SIG-M5 treated with dmso at 0.1 percent for 504 hours (cell line): ENCODE measurements at regions not wholly inside any gene's neighbourhood (a gene's known extent, or its start where the extent isn't known, plus 50 kb on each side); places are given as distances from the start of the nearest gene placed in this dataset.
A peak's percentile ranks its signal among the peaks of the same experiment; 100 is the strongest.

ENCODE experiments used
- DNase-seq: peaks from one replicate; lab custom pipeline; 2025; ENCODE audit not compliant: unreplicated experiment; lab: John Stamatoyannopoulos, UW

DNA sequence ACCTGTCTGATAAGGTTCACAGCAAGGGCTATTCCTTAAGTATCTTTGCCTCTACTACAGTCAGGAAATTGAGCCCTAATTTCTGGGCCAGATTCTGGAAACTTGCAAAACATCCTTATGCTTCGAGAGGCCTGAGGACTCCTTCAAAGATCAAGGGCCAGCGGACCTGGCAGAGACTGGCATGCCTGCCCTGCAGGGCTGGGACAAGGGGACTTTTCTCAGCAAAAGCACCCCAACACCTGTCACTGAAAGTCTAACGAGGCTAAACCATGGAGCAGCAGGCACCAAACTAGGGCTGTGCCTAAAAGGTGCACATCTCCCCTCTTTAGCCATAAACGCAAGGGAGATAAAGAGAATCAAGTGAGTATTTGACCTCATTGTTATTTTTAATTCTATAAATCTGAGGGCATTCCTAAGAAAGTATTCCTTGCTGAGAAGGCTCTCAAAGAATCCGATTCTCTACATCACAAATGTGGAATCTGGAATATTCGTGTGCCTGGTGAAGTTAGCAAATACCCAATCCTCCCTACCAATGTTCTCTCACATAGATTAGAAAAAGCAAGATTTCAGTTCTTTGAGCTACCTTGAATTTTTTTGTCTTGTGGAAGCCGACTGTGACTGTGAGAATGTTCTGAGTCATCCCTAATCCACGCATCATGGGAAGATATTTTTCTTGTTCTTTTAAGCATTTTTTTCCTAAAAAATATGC, 328.2 kb upstream of the NOVA1 start:
- DNase-seq, result no peak

DNA sequence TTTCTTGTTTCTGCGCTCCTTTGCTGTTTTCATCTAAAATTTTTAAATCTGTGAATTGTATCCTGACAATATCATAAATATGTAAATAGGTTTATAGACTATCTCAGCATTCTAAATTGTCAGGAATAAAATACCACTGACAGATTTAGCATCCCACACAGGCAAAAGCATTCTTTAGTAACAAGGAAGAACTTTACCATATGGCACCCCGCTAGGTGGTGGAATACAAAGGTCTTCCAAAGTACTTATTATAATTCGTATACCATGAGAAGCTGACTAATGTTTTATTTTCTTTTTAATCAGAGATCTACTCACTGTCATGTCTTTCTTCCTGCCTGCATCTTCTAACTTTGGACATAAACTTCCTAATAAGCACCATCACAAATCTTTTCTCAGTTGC, 328.8 kb upstream of the NOVA1 start:
- no peak for DNase-seq

DNA sequence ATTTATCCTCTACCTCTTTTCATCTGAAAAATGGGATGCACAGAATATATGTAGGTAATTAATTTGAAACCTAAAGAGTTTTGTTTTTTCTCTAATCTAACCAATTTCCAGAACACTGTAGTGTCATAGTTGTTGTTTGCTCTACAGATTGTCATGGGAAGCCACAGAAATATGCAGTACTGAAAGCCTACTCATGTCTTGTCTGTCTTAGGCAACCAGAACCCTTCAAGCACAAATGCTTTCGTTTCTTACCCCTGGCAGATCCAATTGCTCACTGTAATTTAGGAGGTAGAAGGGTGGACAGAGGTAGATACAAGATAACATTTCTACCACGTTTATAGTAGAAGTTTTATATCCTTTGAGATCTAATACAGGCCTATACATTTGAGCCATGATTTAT, 330.2 kb upstream of the NOVA1 start:
- DNase-seq, result no peak

DNA sequence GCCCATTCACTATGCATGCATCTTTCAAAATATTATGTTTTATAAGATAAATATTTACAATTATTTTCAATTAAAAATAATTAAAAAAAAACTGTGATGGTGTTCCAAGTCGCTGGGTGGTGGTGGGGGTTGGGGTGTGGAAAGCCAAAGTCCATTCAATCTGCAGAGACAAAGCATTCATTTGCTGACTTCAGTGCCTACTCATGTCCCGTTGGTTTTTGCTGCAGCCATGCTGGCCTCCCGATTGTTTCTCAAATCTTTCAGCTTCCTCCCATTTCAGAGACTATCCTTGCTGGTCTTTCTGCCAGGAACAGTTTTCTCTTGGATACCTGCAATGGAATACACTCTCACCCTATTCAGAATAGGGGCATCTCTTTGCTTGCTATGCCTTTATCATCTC, 331.5 kb upstream of the NOVA1 start:
- no peak for DNase-seq

DNA sequence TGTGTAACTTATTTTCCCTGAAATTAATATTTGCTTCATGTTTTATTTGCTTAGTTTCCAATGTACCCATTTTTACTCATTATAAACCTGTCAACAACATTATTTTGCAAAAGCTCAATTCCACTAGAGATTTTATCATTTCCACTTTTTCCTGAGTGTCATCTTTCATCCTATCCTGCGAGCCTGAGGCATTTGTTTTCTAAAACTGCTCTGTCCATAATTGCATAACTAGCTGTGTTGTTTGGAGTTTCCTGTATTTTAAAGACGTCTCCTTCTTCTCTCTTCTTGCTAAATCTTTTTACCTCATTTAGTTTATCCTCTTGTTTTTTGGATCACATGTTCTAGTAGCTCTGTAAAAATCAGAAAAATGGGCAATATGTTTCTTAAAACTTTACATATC, 332.7 kb upstream of the NOVA1 start:
- no peak for DNase-seq

DNA sequence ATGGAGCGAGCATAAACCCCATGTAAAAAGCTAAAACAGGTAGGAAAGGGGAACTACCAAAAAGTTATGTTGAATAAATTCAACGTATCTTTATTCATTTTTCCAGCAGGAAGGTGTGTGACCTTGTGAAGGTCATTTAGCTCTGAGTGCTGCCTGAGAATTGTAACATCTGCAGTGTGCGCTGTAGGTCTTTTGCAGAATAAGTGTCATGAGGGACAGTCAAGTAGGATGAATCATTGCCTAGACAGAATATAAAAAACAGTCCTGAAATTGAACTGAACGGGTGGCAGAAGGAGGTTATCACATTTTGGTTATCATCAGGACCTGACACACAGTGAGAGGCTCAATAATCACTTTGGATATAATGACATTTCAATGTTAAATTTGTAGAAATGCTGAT, 334.8 kb upstream of the NOVA1 start:
- DNase-seq, result no peak

DNA sequence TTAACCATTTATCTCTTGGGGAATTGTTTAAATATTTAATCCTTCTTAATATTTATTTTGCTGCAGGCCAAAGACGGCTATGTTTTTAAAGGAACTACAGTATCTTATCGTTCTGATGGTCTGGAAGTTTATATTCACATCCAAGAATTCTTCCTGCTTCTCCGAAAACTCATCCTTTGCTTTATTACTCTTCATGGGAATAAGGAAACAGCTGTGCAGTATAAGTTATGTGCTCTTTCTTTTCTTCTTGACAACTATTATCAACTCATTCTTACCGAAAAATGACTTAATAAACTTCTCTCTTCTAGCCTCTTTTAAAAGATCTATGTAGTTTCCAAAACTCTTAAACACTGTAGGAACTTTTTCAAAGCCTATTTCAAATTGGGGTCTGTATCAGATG, 335.6 kb upstream of the NOVA1 start:
- no peak for DNase-seq

DNA sequence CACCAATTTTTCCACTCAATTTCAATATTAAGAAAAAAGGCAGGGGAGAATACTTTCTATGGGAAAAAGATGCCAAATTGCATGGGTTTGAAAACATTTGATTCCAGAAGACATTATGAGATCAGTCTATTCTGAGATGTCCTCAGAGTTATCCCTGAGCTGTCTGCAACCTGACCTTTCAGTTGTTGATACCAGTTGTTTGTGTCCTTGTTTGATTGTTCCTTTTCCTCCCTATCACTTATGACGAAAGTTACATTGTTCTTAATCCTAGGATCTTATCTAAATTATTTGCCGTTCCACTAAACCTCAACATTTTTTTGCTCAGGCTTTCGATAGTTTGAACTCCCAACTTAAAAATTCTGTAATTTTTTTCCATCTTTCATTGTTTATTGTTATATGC, 336.3 kb upstream of the NOVA1 start:
- no peak for DNase-seq

DNA sequence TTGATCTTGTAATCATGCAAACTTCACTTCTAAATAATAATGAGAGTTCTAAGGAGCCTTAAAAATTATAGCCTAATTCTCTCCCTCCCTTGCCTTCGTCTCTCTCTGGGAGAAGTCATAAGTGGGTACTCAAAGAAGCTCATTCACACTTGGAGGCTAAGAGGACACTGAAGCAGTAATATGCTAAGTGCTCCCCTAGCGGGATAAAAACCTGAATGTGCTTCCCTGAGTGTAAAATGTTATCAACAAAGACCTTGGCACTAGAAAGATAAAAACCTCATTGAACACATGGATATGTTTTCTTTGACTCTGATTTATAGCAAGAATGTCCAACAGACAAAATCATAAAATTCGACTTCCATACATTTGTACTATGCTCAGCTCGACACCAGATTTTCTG, 337.9 kb upstream of the NOVA1 start:
- no peak for DNase-seq

DNA sequence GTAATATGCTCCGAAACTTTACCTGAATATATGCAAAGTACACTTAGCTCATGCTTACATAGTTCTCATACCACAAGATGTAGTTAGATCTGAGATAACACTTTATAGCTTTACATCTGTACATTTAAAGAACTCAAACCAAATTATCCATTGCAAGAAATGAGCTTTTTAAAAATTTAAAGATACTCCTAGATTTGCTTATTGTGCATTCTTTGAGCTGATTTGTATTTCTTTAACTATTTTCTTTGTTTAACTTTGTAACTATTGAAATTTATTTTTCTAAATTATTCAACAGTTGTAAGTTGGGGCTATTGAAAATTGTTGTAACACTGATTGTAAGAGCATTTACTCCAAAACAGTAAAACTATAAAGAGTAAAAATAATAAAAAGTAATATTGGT, 340.2 kb upstream of the NOVA1 start:
- DNase-seq, result no peak

DNA sequence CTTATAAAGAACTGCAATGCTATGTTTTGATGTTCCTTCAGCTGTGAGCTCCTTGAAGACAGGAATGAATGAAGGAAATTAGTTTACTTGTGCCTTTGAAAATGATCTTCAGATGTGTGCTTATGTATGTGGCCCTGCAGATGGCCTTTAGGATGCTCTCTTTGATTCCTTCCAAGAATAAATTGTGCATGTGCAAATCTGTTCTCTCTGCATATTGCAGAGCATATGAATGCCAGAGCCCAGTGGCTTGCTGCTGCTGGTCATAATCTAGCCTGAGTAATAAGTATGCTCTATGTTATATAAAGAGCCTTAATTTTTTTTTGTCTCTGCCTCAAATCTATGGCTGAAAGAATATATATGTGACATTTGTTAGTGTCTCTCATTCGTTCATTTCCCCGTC, 341.9 kb upstream of the NOVA1 start:
- no peak for DNase-seq

DNA sequence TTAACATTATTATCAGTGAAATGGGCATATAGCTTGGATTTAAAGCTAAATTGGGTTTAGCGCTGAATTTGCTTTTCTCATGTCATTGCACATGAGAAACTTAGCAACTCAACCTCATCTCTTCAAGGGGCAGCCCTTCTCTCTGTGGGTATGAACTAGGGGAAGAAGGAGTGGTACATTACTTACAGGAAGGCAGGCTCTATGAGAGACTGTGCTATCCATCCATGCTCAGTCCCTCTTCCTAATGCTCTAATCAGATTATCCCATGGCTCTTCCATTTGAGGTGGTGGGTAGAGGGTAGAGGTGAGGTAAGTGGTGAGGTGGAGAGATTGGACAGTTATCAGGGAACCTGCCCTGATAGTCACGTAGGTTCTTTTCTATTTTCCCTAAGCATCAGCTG, 343.7 kb upstream of the NOVA1 start:
- DNase-seq, result no peak

DNA sequence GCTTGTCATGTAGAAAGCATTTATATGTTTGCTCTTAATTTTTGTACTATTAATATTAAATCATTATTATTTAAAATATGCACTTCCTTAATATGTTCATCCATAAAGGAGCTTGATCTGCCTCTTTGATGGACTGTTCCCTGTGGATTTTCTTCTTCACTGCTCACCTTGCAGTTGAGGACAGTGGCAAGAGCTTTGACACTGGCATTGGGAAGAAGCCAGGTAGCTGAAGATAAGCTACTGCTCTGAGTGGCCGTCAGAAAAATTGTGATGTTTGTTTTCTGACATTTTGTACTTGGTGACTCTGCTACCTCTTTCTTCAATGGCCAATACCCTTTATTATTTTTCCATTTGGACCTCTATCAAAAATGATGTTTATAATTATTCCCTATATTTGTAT, 349.4 kb upstream of the NOVA1 start:
- no peak for DNase-seq

DNA sequence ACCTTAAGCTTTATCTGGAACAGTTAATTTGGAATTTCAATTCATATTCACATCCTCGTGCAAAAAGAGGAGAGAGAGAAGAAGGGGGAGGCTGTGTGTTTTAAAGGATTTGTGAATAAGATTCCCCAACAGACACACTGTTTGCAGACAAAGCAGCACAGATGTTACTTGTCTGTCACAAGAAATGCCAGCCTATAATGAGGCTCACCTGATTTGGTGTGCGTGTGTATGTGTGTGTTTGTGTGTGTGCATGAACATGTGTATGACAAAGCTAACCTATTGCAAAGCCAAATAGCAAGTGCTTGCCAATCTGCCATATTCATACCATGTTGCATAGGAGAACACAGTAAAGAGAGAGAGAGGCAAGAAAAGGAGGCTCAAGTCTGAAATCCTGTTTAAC, 361.6 kb upstream of the NOVA1 start:
- DNase-seq, result no peak

DNA sequence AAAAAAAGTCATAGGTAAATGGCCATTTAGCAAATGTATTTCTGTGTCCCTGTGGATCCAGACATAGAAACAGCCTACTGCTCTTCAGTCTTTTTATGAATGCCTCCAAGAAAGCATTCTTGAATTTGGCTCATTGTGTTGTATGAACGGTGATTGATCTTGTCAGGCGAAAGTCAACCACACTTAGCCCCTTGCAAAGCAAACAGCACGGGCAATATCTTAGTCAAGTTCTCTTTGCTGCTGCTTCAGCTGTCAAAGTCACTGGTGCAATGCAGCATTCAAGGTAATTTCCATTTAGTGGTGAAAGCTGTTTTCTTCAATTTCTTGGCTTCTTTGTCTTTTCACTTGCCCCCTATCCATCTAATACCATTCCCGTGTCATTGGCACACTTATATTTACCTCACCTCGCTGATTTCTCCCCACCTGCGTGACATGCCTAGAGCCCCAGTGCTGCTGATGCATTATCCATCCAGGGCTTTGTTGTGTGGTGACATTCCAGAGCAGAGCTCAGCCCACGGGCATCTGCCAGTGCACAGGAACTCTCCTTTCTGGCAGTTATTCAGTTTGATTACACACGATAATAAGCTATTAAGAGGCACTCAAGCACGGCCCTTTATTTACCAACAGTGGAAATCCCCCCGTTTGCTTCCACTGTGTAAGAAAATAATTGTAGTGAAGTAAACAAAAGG, 362.3 kb upstream of the NOVA1 start:
- no peak for DNase-seq

DNA sequence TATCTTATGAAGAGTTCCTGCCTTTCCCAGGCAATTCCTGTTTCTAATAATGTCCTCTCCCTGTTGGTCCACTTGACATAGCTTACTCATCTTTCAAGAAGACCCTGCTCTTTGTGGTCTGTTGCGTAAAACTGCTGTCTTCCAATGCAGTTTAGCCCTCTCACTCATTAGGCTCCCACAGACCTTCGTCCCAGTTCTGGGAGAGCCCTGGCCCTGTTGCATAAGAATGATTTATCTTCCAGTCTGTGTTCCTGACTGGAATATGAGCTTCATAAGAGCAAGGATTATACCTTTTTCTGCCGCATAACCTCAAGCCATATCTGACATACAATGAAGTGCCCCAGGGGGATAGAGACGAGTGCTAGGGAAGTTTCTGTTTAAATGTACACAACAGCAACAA, 365.9 kb upstream of the NOVA1 start:
- no peak for DNase-seq

DNA sequence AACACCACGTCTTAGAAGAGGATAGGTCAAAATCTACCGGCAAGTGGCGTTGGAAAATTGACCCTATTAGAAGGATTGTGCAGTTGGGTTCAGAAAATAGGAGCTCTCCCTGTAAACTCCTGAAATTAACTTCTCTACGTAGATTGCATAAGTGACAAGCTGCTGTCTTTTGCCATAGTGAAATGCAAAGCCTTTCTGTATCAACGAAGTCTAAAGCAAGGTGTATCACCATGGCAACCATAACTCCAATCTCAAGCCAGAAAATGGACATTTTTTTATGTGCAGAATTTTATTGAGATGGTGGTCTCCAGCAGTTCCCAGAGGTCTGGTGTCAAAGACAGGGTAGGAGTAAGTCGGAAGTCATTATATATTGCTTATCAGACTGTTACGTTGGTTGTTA, 367.7 kb upstream of the NOVA1 start:
- no peak for DNase-seq

DNA sequence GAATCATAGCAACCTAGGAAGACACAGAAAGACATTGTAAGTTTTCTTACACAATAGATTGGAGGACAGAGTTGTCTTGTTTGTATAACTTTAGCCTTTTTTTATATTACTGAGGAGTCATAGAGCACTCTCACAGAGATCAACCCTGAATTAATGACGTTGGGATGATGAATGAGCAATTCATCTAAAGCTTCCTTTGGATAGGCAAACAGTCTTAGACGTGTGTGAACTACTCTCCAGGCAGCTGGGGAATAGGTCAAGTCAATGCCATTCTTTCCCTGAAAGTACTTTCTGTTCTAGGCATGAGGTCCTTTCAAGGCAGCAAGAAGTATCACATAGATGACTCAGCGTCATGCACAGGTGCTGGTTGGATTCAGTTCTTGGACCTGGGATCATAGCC, 369.1 kb upstream of the NOVA1 start:
- DNase-seq, result no peak

DNA sequence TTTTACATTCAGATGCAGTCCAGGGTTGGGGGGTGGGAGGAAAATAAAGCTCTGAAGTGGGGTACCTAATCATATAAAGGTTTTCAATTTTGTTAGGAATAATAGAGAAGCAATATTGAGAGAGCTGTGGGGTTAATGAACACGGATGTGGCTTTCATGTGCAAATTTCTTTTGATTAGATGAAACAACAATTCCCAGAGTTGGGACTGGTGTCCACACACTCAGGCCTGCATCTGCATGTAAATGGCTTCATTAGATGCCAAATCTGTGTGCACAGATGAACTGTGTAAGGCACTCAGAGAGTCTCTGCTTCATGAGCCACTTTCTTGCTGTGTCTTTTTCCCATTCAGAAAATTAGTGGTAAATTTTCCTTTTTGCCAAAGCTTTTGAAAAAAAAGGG, 377.1 kb upstream of the NOVA1 start:
- DNase-seq, result no peak

DNA sequence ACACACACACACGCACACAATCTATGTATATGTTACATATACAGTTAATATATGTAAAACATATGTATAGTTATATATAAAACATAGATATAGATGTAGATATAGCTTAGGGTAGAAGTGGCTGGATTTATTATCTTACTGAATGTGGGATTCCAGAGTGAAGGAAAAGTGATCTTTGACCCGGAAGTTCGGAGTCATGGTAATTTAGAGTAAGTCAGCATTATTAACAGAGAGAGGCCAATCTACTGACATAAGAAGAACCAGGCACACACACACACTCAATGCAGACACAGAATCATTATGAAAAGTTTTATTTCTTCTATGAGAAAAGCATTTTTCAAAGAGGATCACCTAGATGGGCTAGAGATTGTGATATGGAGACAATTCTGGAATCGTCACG, 384.2 kb upstream of the NOVA1 start:
- no peak for DNase-seq

DNA sequence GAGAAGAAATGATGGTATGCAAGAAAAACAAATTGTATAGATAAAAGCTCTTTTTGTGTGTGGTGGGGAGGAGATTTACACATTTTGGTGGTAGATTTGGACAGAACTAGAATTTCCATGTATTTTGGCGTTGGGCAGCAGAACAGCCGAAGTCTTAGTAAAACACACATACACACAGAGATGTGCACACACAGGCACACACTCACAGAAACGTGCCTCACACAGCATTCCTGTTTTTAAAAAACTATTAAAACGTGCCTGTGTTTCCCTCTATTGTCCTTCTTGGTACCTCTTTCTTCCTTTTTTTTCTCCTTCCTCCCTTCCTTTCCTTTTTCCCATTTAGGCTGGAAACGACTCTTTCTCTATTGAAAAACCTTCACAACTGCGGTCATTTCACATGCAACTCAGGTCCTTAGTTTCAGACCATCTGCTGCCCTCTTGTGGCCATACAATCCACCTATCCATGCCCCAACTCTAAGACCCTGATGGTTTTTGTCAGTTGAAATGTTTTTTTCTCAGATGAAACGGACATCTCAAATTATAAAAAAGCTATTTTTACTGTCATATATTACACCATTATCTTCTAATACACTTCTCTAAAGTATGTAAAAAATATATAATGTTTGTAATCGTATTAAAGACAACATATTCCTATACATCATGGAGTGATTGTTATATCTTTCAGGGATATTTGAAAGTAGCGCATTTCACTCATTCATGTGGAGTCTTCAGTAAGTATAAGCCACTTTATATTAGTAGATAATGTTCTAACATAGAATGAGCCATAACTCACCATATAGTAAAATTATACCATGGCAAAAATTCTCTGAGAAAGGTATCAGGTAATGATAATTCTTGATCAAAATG, 386.7 kb upstream of the NOVA1 start:
- DNase-seq, result peak; percentile 19

DNA sequence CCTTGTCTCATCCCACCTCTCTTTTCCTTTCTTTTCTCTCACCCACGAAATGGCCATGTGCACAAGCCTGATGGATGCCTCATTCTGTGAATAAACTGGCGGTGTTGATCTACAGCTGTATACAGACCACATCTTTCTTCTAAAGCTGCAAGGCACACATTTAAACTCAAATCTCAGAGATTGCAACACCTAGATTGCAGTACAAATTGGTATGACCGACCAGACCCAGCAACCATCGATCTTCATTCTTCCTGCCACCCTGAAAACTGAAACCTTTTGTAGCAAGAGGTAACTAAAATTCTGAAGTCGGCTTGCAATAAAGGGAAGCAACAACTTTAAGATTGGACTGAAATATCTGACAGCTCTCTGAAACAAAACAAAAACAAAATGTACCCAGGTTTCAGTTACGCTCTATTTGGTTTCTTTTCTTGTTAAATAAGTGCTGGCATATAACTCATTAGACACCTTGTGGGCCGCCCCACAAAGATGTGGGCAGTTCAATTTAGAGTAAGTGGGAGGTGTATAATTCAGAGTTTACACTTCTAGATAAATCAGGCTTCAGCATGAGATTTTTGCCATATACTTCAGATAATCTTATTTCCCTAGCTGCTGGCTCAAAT, 390.0 kb upstream of the NOVA1 start:
- DNase-seq, result no peak
